ENCODE measurements at regions not wholly inside any gene's neighbourhood (a gene's known extent, or its start where the extent isn't known, plus 50 kb on each side); places are given as distances from the start of the nearest gene placed in this dataset.

GRCh38 chr20:4455996-4456395, 206.9 kb upstream of the ADRA1D start:
- Histone ChIP-seq H3K27me3 (replicated peaks in 1 of 4; ENCODE audit: control extremely low read depth in 1 of 4, control insufficient read depth in 3 of 4, insufficient read depth in 4 of 4, low read length in 3 of 4) (no peaks in the 10 kb centered on the region), H3K79me2 (ENCODE audit: control insufficient read depth, insufficient read depth, low read length) (no peaks in the 10 kb centered on the region), H3K36me3 (replicated peaks in 1 of 2; ENCODE audit: control extremely low read depth in 1 of 2, control insufficient read depth in 1 of 2, extremely low read depth in 1 of 2, insufficient read depth in 2 of 2, low read length in 1 of 2) (no peaks in the 10 kb centered on the region), H3K27ac (ENCODE audit: low read length in 2 of 2) (no peak overlapping the region), H4K20me1 (ENCODE audit: control insufficient read depth, insufficient read depth, low read length, poor library complexity, severe bottlenecking) (no peaks in the 10 kb centered on the region), H3K4me1 (ENCODE audit: control insufficient read depth in 2 of 2, insufficient read depth in 2 of 2, low read length in 2 of 2) (no peaks in the 10 kb centered on the region), H2AFZ (ENCODE audit: insufficient read depth, low read depth, low read length, poor library complexity, severe bottlenecking) (no peak overlapping the region), H3K9me3 (ENCODE audit: control extremely low read depth in 1 of 3, control insufficient read depth in 2 of 3, insufficient read depth in 1 of 3, low read length in 2 of 3) (no peaks in the 10 kb centered on the region), H3K9ac (ENCODE audit: low read length) (no peak overlapping the region), H3K4me3 (ENCODE audit: control extremely low read depth in 1 of 5, extremely low read depth in 1 of 5, insufficient read depth in 1 of 5, low read depth in 2 of 5, low read length in 4 of 5) (no peak overlapping the region), H3K4me2 (replicated peaks; ENCODE audit: low read depth, low read length, poor library complexity, severe bottlenecking) (no peak overlapping the region)
- Mint-ChIP-seq H3K27me3 (peaks cover 5% of the 10 kb centered on the region), H3K9me3 (ENCODE audit: insufficient read depth) (peaks cover 6% of the 10 kb centered on the region), H3K4me3 (no peak overlapping the region), H3K4me1 (no peaks in the 10 kb centered on the region), H3K27ac (no peak overlapping the region)
- WGBS (ENCODE audit: insufficient coverage) = 76% methylated on average over 4 of the region's 4 CpGs
- intact Hi-C loops (cut with micrococcal nuclease) = no loop called here
- ChIA-PET POLR2A (no interaction called here), CTCF (no interaction called here)
- ATAC-seq (ENCODE audit: low read depth) = no peak
- DNase-seq = no peak
- no peak for TF ChIP-seq EZH2 (IDR thresholded peaks at IDR 0.05; ENCODE audit: borderline replicate concordance, insufficient read depth, low read depth, low read length, poor library complexity, severe bottlenecking)
- no peak for TF ChIP-seq CTCF (IDR thresholded peaks at IDR 0.05)

GRCh38 chr20:4455301-4455701, 206.2 kb upstream of the ADRA1D start:
- ATAC-seq (ENCODE audit: low read depth) (no peak), DNase-seq (no peak)
- H3K9me3 Mint-ChIP-seq (ENCODE audit: insufficient read depth) = peaks cover 6% of the 10 kb centered on the region
- Histone ChIP-seq H4K20me1 (ENCODE audit: control insufficient read depth, insufficient read depth, low read length, poor library complexity, severe bottlenecking) (no peaks in the 10 kb centered on the region), H3K4me3 (ENCODE audit: control extremely low read depth in 1 of 5, extremely low read depth in 1 of 5, insufficient read depth in 1 of 5, low read depth in 2 of 5, low read length in 4 of 5) (no peak overlapping the region), H3K4me2 (replicated peaks; ENCODE audit: low read depth, low read length, poor library complexity, severe bottlenecking) (no peak overlapping the region), H3K79me2 (ENCODE audit: control insufficient read depth, insufficient read depth, low read length) (no peaks in the 10 kb centered on the region), H3K4me1 (ENCODE audit: control insufficient read depth in 2 of 2, insufficient read depth in 2 of 2, low read length in 2 of 2) (no peaks in the 10 kb centered on the region), H3K9me3 (ENCODE audit: control extremely low read depth in 1 of 3, control insufficient read depth in 2 of 3, insufficient read depth in 1 of 3, low read length in 2 of 3) (no peaks in the 10 kb centered on the region), H3K36me3 (replicated peaks in 1 of 2; ENCODE audit: control extremely low read depth in 1 of 2, control insufficient read depth in 1 of 2, extremely low read depth in 1 of 2, insufficient read depth in 2 of 2, low read length in 1 of 2) (no peaks in the 10 kb centered on the region), H2AFZ (ENCODE audit: insufficient read depth, low read depth, low read length, poor library complexity, severe bottlenecking) (no peak overlapping the region), H3K27ac (ENCODE audit: low read length in 2 of 2) (no peak overlapping the region), H3K27me3 (replicated peaks in 1 of 4; ENCODE audit: control extremely low read depth in 1 of 4, control insufficient read depth in 3 of 4, insufficient read depth in 4 of 4, low read length in 3 of 4) (no peaks in the 10 kb centered on the region), H3K9ac (ENCODE audit: low read length) (no peak overlapping the region)
- 100% methylated on average over 1 of the region's 1 CpG for WGBS (ENCODE audit: insufficient coverage)
- no peaks in the 10 kb centered on the region for H3K4me1 Mint-ChIP-seq
- ChIA-PET CTCF (no interaction called here), POLR2A (no interaction called here)
- H3K27ac Mint-ChIP-seq = no peak overlapping the region
- TF ChIP-seq EZH2 (IDR thresholded peaks at IDR 0.05; ENCODE audit: borderline replicate concordance, insufficient read depth, low read depth, low read length, poor library complexity, severe bottlenecking) = no peak
- TF ChIP-seq CTCF (IDR thresholded peaks at IDR 0.05) = no peak
- H3K27me3 Mint-ChIP-seq = peaks cover 2% of the 10 kb centered on the region
- intact Hi-C loops (cut with micrococcal nuclease) = no loop called here
- H3K4me3 Mint-ChIP-seq = no peak overlapping the region

Data from B cell (primary cell).